Right lobe of liver (tissue), 6 donors: ENCODE measurements at regions not wholly inside any gene's neighbourhood (a gene's known extent, or its start where the extent isn't known, plus 50 kb on each side); places are given as distances from the start of the nearest gene placed in this dataset.

Source experiments
- ATAC-seq, 4 donors: fragments of 200-7000 bp; cut with Tn5 transposase; one replicate each; pipeline ENCODE4 v1.9.1; 2020; ENCODE audit warnings: mild to moderate bottlenecking in 4 of 4, moderate library complexity in 4 of 4
- DNase-seq, 3 donors: peaks; one replicate each; pipeline ENCODE4 v3.0.0-alpha.2; 2020
- H3K27ac ChIP-seq, 3 donors: fragments of 200-600 bp; one replicate each; pipeline ENCODE4 v1.8.0; 2022
- H3K27me3 ChIP-seq, 2 donors: fragments of 200-600 bp; one replicate each; pipeline ENCODE4 v1.8.0; 2022
- H3K36me3 ChIP-seq, 4 donors: fragments of 200-600 bp; sonication (generic) in 1 of 4; one replicate each; pipeline versions ENCODE4 v1.5.1 to v1.8.0; 2017 to 2022; ENCODE audit warnings: control low read depth in 1 of 4
- H3K4me1 ChIP-seq, 4 donors: fragments of 200-600 bp; sonication (generic) in 1 of 4; one replicate each; pipeline versions ENCODE4 v1.5.1 to v1.8.0; 2017 to 2022; ENCODE audit warnings: control low read depth in 1 of 4
- H3K4me3 ChIP-seq, 3 donors: fragments of 200-600 bp; one replicate each; pipeline ENCODE4 v1.8.0; 2022
- H3K9me3 ChIP-seq, 4 donors: fragments of 200-600 bp; sonication (generic) in 1 of 4; one replicate each; pipeline versions ENCODE4 v1.5.1 to v1.8.0; 2017 to 2022; ENCODE audit warnings: control low read depth in 1 of 4
- CTCF ChIP-seq, 4 donors: fragments of 200-600 bp in 3 of 4; fragments of 450-650 bp in 1 of 4; IDR thresholded peaks; one replicate each; pipeline versions ENCODE4 v1.5.1 to v1.8.0; 2016 to 2022; ENCODE audit warnings: antibody characterized with exemption in 4 of 4, mild to moderate bottlenecking in 2 of 4
- POLR2A ChIP-seq: fragments of 450-650 bp; IDR thresholded peaks from one replicate; pipeline ENCODE4 v1.6.1; 2017; ENCODE audit warnings: antibody characterized with exemption, mild to moderate bottlenecking
- WGBS: methylation state at CpG from one replicate; pipeline ENCODE4 v1.1.6; 2018; ENCODE audit warnings: low coverage, low lambda C conversion rate; ENCODE audit not compliant: insufficient coverage; ENCODE audit errors: missing lambda C conversion rate; 5-methylcytosine and 5-hydroxymethylcytosine counted together
- intact Hi-C, 2 donors: fragments of 100-400 bp; cut with DNase I; formaldehyde crosslinking; loops; one replicate each; pipeline versions ENCODE4 v1.11.2 to v1.14.1; 2022
- donor health status: DM: no; HTN: yes; CAD: no.
- donor health status: DM: no; HTN: no; CAD: no.
- donor health status: DM: no; HTN: no; CAD: no.
- donor health status: DM: no; HTN: yes; CAD: no.
- donor health status: DM: no; HTN: yes; CAD: no.

DNA sequence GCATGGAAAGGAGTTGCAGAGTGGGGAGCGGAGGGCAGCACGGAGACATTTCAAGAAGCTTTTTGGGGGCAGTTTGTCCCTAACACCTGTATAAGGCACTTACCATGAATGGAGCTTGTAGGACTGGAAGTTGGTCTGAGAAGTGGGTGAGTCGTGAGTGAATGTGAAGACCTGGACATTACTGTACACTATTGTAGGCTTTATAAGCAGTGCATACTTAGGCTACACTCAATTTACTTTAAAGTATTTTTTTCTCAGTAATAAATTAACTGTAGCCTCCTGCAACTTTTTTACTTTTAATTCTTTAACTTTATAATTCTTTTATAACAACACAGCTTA, 141.6 kb upstream of the ETV3 start:
- Histone ChIP-seq H3K27ac (no peak overlapping the region), H3K27me3 (no peaks in the 10 kb centered on the region)
- no peak for ATAC-seq

GRCh38 chr1:157279138-157279801, 141.1 kb upstream of the ETV3 start:
- Histone ChIP-seq H3K27ac (no peak overlapping the region), H3K4me1 (no peaks in the 10 kb centered on the region), H3K9me3 (no peaks in the 10 kb centered on the region), H3K4me3 (no peak overlapping the region), H3K36me3 (no peaks in the 10 kb centered on the region), H3K27me3 (no peaks in the 10 kb centered on the region)
- ATAC-seq (no peak), DNase-seq (no peak)
- intact Hi-C loops, result no loop called here
- 31% methylated on average over 23 of the region's 23 CpGs for WGBS
- TF ChIP-seq CTCF (IDR thresholded peaks at IDR 0.05) (no peak), POLR2A (no peak)

More for the DNA sequence above, 141.6 kb upstream of the ETV3 start:
- Histone ChIP-seq H3K36me3 (no peaks in the 10 kb centered on the region), H3K4me3 (no peak overlapping the region), H3K4me1 (no peaks in the 10 kb centered on the region), H3K9me3 (no peaks in the 10 kb centered on the region)
- TF ChIP-seq POLR2A (no peak), CTCF (IDR thresholded peaks at IDR 0.05) (no peak)
- no peak for DNase-seq
- WGBS, result 21% methylated on average over 3 of the region's 3 CpGs
- intact Hi-C loops, result no loop called here

GRCh38 chr1:157278383-157279137, 140.4 kb upstream of the ETV3 start:
- WGBS, result 69% methylated on average over 24 of the region's 28 CpGs
- H3K4me3 ChIP-seq, result no peak overlapping the region

GRCh38 chr1:157277913-157278312, 139.7 kb upstream of the ETV3 start:
- no peaks in the 10 kb centered on the region for H3K9me3 ChIP-seq
- ATAC-seq (no peak), DNase-seq (no peak)
- intact Hi-C loops, result no loop called here
- no peak for TF ChIP-seq POLR2A
- no peak for TF ChIP-seq CTCF (IDR thresholded peaks at IDR 0.05)
- no peak overlapping the region for H3K27ac ChIP-seq
- no peaks in the 10 kb centered on the region for H3K36me3 ChIP-seq
- 74% methylated on average over 3 of the region's 3 CpGs for WGBS
- no peaks in the 10 kb centered on the region for H3K4me1 ChIP-seq
- no peaks in the 10 kb centered on the region for H3K27me3 ChIP-seq
- H3K4me3 ChIP-seq, result no peak overlapping the region

More at GRCh38 chr1:157278383-157279137, 140.4 kb upstream of the ETV3 start:
- DNase-seq, result no peak
- no peaks in the 10 kb centered on the region for H3K9me3 ChIP-seq
- no peaks in the 10 kb centered on the region for H3K4me1 ChIP-seq
- ATAC-seq, result no peak
- no peak overlapping the region for H3K27ac ChIP-seq
- intact Hi-C loops, result no loop called here
- no peak for TF ChIP-seq CTCF (IDR thresholded peaks at IDR 0.05)
- TF ChIP-seq POLR2A, result no peak
- H3K36me3 ChIP-seq, result no peaks in the 10 kb centered on the region
- H3K27me3 ChIP-seq, result no peaks in the 10 kb centered on the region
